K562 (cell line): ENCODE measurements at regions not wholly inside any gene's neighbourhood (a gene's known extent, or its start where the extent isn't known, plus 50 kb on each side); places are given as distances from the start of the nearest gene placed in this dataset.

Source experiments
- ATAC-seq: fragments of 200-7000 bp; cut with Tn5 transposase; 3 replicates; pipeline ENCODE4 v1.9.1; 2020; ENCODE audit warnings: moderate library complexity
- BruUV-seq: library from RNA; stranded (reverse); fragments of 400-500 nt; replicated peaks from 2 replicates; lab custom pipeline; 2021; lab: Mats Ljungman, UMichigan
- CTCF ChIA-PET: fragments of 300-600 bp; formaldehyde crosslinking; extraction: SDS; loops from one replicate; lab custom pipeline; 2021; ENCODE audit warnings: low intra/inter-chr PET ratio; lab: Yijun Ruan, JAX
- POLR2A ChIA-PET: fragments of 300-600, 350-650 bp; sonication (Branson Sonifier 250); formaldehyde crosslinking; extraction: SDS; loops from one replicate; lab custom pipeline; 2021; ENCODE audit warnings: antibody characterized with exemption, inconsistent platforms; lab: Yijun Ruan, JAX
- DNase-seq, 4 experiments: peaks; one replicate each; pipeline versions ENCODE4 v3.0.0 to v3.0.0-alpha.2; 2011 to 2018; ENCODE audit warnings: low spot score in 3 of 4, mixed read lengths in 3 of 4; ENCODE audit errors: extremely low read depth in 1 of 4
- FAIRE-seq: peaks from 2 replicates; lab custom pipeline; 2011; peaks lifted over from hg19 to GRCh38; lab: Jason Lieb, UNC
- H2AFZ ChIP-seq: 2 replicates; pipeline ENCODE4 v1.6.0; 2011; ENCODE audit warnings: low read depth, low read length, control low read depth, inconsistent platforms
- H3K27ac ChIP-seq: fragments of 200-600 bp; 3 replicates; pipeline ENCODE4 v1.8.0; 2011; ENCODE audit warnings: low read depth, mild to moderate bottlenecking, control low read depth, inconsistent platforms, low read length, moderate library complexity, mixed read lengths; ENCODE audit errors: extremely low read depth
- H3K27me3 ChIP-seq, 2 experiments: fragments of 300-600 bp in 1 of 2; 2 replicates in 1 of 2; 3 replicates in 1 of 2; pipeline versions ENCODE4 v1.6.0 to v1.8.0; 2011; ENCODE audit warnings: inconsistent platforms in 2 of 2, low read length in 2 of 2, mild to moderate bottlenecking in 1 of 2, mixed read lengths in 1 of 2, moderate library complexity in 1 of 2; ENCODE audit not compliant: control insufficient read depth in 2 of 2, insufficient read depth in 2 of 2
- H3K36me3 ChIP-seq: fragments of 300-600 bp; 3 replicates; pipeline ENCODE4 v1.8.0; 2011; ENCODE audit warnings: mild to moderate bottlenecking, low read length, inconsistent platforms; ENCODE audit not compliant: control insufficient read depth, insufficient read depth
- H3K4me1 ChIP-seq, 2 experiments: fragments of 200-600 bp in 1 of 2; replicated peaks in 1 of 2; 2 replicates in 1 of 2; 3 replicates in 1 of 2; pipeline versions ENCODE4 v1.5.1 to v1.8.0; 2011; ENCODE audit warnings: inconsistent platforms in 2 of 2, low read length in 2 of 2, mild to moderate bottlenecking in 1 of 2, mixed read lengths in 1 of 2, moderate library complexity in 1 of 2; ENCODE audit not compliant: control insufficient read depth in 2 of 2, insufficient read depth in 2 of 2
- H3K4me2 ChIP-seq: 2 replicates; pipeline ENCODE4 v1.6.1; 2011; ENCODE audit warnings: low read length, control low read depth, inconsistent platforms, mixed read lengths; ENCODE audit not compliant: insufficient read depth
- H3K4me3 ChIP-seq: fragments of 200-600 bp; sonication (generic), shearing (Covaris generic); 2 replicates; pipeline ENCODE4 v1.5.1; 2016; ENCODE audit warnings: control low read depth, inconsistent platforms
- H3K79me2 ChIP-seq: fragments of 200-600 bp; 3 replicates; pipeline ENCODE4 v1.8.0; 2011; ENCODE audit warnings: low read length, inconsistent platforms; ENCODE audit not compliant: control insufficient read depth, insufficient read depth
- H3K9ac ChIP-seq, 2 experiments: 2 replicates each; pipeline versions ENCODE4 v1.6.0 to v1.6.1; 2011; ENCODE audit warnings: low read depth in 2 of 2, low read length in 2 of 2, control low read depth in 1 of 2, inconsistent platforms in 1 of 2, mild to moderate bottlenecking in 1 of 2, mixed read lengths in 1 of 2; ENCODE audit not compliant: insufficient read depth in 1 of 2
- H3K9me1 ChIP-seq: one replicate; pipeline ENCODE4 v1.6.0; 2011; ENCODE audit warnings: inconsistent platforms, mild to moderate bottlenecking, low read length, moderate library complexity; ENCODE audit not compliant: control insufficient read depth, insufficient read depth
- H3K9me3 ChIP-seq: replicated peaks from 2 replicates; pipeline ENCODE4 v1.5.1; 2011; ENCODE audit warnings: low read depth, low read length, inconsistent platforms; ENCODE audit not compliant: control insufficient read depth, insufficient read depth
- H4K20me1 ChIP-seq: replicated peaks from 2 replicates; pipeline ENCODE4 v1.6.1; 2011; ENCODE audit warnings: low read length, inconsistent platforms, mixed read lengths; ENCODE audit not compliant: control insufficient read depth, insufficient read depth
- PREB ChIP-seq: sonication (generic); formaldehyde crosslinking; IDR thresholded peaks from 2 replicates; pipeline ENCODE4 v1.8.1; 2023; ENCODE audit warnings: mild to moderate bottlenecking, missing genetic modification reagents
- ZNF766 ChIP-seq: fragments of 200-800 bp; sonication (Bioruptor generic); conservative IDR thresholded peaks from 2 replicates; pipeline ENCODE4 v1.6.1; 2016; ENCODE audit warnings: missing genetic modification characterization, missing compliant biosample characterization
- WGBS: fragments of 100-300 bp; shearing (Covaris generic); methylation state at CpG from one replicate; pipeline ENCODE4 v1.1.6; 2016; ENCODE audit warnings: low coverage, mixed read lengths; ENCODE audit not compliant: insufficient coverage; ENCODE audit errors: missing lambda C conversion rate; 5-methylcytosine and 5-hydroxymethylcytosine counted together
- in situ Hi-C: fragments of 300-500 bp; cut with MboI; formaldehyde crosslinking; loops from 4 replicates; pipeline ENCODE4 v1.15.0; 2018; ENCODE audit warnings: inconsistent platforms, mixed read lengths
- intact Hi-C: fragments of 100-400 bp; cut with micrococcal nuclease; formaldehyde crosslinking; loops from 2 replicates; pipeline ENCODE4 v1.14.2; 2022
- TF ChIP-seq, protein P1 (sequence below): fragments of 200-800 bp; sonication (Bioruptor generic); IDR thresholded peaks from 2 replicates; pipeline ENCODE4 v1.6.1; 2017; ENCODE audit warnings: missing genetic modification characterization, missing compliant biosample characterization
- TF ChIP-seq, protein P2 (sequence below): fragments of 450-650 bp; IDR thresholded peaks from 2 replicates; pipeline ENCODE4 v1.6.1; 2018; ENCODE audit not compliant: partially characterized antibody
- TF ChIP-seq, protein P3 (sequence below), 2 experiments: fragments of 200-800 bp in 1 of 2; sonication (Bioruptor generic) in 1 of 2; sonication (generic) in 1 of 2; formaldehyde crosslinking in 1 of 2; IDR thresholded peaks in 1 of 2; conservative IDR thresholded peaks in 1 of 2; 2 replicates each; pipeline versions ENCODE4 v1.5.0 to v1.6.1; 2016 to 2020; ENCODE audit warnings: missing compliant biosample characterization in 1 of 2, missing genetic modification characterization in 1 of 2, missing genetic modification reagents in 1 of 2

- POLR2A ChIA-PET: interaction anchor here (0.7 to 1.1 kb wide), 2 partner anchors 111 to 258 kb away, joined by 3 read pairs; no protein-coding TSS in a partner anchor
- Histone ChIP-seq H2AFZ (peak overlapping the region; percentile 94), H3K27me3 (no peaks in the 10 kb centered on the region), H3K27ac (peak overlapping the region; percentile 52; the same call in 2 of the 3 replicates), H3K9me1 (no peaks in the 10 kb centered on the region), H4K20me1 (no peaks in the 10 kb centered on the region), H3K9me3 (0 out of 2 replicates have a peak, but pooled peaks cover 2% of the 10 kb centered on the region), H3K4me1 (peaks cover 38 to 56% of the 10 kb centered on the region in 2 experiments), H3K36me3 (no peaks in the 10 kb centered on the region), H3K4me3 (no peak overlapping the region), H3K9ac (peak overlapping the region in 1 of 2 experiments; percentile 23; a peak in 1 of 4 replicates), H3K79me2 (peaks cover 6% of the 10 kb centered on the region; the same call in 1 of the 3 replicates), H3K4me2 (peak overlapping the region; percentile 27)
- CTCF ChIA-PET: no interaction called here
- WGBS: 42% methylated on average over 3 of the region's 3 CpGs
- no TSS peak for BruUV-seq
- intact Hi-C loops: loop anchor here (5.0 kb wide), 1 partner anchor 37 kb away; no protein-coding TSS in a partner anchor
- no peak for DNase-seq
- 0 out of 2 replicates have a peak, but pooled peaks have one; percentile 23 for TF ChIP-seq ZNF766 (CRISPR knock-in tag)
- TF ChIP-seq, protein P1, sequence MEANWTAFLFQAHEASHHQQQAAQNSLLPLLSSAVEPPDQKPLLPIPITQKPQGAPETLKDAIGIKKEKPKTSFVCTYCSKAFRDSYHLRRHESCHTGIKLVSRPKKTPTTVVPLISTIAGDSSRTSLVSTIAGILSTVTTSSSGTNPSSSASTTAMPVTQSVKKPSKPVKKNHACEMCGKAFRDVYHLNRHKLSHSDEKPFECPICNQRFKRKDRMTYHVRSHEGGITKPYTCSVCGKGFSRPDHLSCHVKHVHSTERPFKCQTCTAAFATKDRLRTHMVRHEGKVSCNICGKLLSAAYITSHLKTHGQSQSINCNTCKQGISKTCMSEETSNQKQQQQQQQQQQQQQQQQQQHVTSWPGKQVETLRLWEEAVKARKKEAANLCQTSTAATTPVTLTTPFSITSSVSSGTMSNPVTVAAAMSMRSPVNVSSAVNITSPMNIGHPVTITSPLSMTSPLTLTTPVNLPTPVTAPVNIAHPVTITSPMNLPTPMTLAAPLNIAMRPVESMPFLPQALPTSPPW (CRISPR knock-in tag): peak; percentile 18; the same call in 1 of the 2 replicates
- no peak for TF ChIP-seq PREB
- TF ChIP-seq, protein P2, sequence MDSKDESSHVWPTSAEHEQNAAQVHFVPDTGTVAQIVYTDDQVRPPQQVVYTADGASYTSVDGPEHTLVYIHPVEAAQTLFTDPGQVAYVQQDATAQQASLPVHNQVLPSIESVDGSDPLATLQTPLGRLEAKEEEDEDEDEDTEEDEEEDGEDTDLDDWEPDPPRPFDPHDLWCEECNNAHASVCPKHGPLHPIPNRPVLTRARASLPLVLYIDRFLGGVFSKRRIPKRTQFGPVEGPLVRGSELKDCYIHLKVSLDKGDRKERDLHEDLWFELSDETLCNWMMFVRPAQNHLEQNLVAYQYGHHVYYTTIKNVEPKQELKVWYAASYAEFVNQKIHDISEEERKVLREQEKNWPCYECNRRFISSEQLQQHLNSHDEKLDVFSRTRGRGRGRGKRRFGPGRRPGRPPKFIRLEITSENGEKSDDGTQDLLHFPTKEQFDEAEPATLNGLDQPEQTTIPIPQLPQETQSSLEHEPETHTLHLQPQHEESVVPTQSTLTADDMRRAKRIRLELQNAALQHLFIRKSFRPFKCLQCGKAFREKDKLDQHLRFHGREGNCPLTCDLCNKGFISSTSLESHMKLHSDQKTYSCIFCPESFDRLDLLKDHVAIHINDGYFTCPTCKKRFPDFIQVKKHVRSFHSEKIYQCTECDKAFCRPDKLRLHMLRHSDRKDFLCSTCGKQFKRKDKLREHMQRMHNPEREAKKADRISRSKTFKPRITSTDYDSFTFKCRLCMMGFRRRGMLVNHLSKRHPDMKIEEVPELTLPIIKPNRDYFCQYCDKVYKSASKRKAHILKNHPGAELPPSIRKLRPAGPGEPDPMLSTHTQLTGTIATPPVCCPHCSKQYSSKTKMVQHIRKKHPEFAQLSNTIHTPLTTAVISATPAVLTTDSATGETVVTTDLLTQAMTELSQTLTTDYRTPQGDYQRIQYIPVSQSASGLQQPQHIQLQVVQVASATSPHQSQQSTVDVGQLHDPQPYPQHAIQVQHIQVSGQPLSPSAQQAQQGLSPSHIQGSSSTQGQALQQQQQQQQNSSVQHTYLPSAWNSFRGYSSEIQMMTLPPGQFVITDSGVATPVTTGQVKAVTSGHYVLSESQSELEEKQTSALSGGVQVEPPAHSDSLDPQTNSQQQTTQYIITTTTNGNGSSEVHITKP: peak; percentile 91
- TF ChIP-seq, protein P3, sequence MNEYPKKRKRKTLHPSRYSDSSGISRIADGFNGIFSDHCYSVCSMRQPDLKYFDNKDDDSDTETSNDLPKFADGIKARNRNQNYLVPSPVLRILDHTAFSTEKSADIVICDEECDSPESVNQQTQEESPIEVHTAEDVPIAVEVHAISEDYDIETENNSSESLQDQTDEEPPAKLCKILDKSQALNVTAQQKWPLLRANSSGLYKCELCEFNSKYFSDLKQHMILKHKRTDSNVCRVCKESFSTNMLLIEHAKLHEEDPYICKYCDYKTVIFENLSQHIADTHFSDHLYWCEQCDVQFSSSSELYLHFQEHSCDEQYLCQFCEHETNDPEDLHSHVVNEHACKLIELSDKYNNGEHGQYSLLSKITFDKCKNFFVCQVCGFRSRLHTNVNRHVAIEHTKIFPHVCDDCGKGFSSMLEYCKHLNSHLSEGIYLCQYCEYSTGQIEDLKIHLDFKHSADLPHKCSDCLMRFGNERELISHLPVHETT (CRISPR knock-in tag; conservative IDR thresholded peaks at IDR 0.05 in 1 of 2, IDR thresholded peaks at IDR 0.05 in 1 of 2): 0 out of 4 replicates have a peak, but pooled peaks of 1 of the 2 experiments have one; percentile 30
- peak; percentile 6; the same call in 1 of the 3 replicates for ATAC-seq
- FAIRE-seq: no peak
- in situ Hi-C loops: no loop called here
These were observed 500.6 kb upstream of the PROK2 start for GRCh38 chr3:72285502-72285901.
